ENCODE measurements at regions not wholly inside any gene's neighbourhood (a gene's known extent, or its start where the extent isn't known, plus 50 kb on each side); places are given as distances from the start of the nearest gene placed in this dataset.

GRCh38 chr2:79432731-79433146 lies 80.1 kb upstream of the CTNNA2 start:
- no peak for TF ChIP-seq CTCF (conservative IDR thresholded peaks at IDR 0.05; ENCODE audit: low read depth, low read length)
- DNase-seq (ENCODE audit: low read depth) = no peak
- H3K4me3 ChIP-seq (ENCODE audit: low read depth, low read length) = no peak overlapping the region

- DNase-seq (ENCODE audit: low read depth) = no peak
- TF ChIP-seq CTCF (conservative IDR thresholded peaks at IDR 0.05; ENCODE audit: low read depth, low read length) = no peak
- H3K4me3 ChIP-seq (ENCODE audit: low read depth, low read length) = no peak overlapping the region
These were observed 84.1 kb upstream of the CTNNA2 start for GRCh38 chr2:79428745-79429144.

- TF ChIP-seq CTCF (conservative IDR thresholded peaks at IDR 0.05; ENCODE audit: low read depth, low read length) = no peak
- no peak overlapping the region for H3K4me3 ChIP-seq (ENCODE audit: low read depth, low read length)
- no peak for DNase-seq (ENCODE audit: low read depth)
These were observed 98.2 kb upstream of the CTNNA2 start for GRCh38 chr2:79414690-79415089.

- no peak for TF ChIP-seq CTCF (conservative IDR thresholded peaks at IDR 0.05; ENCODE audit: low read depth, low read length)
- DNase-seq (ENCODE audit: low read depth) = no peak
- no peak overlapping the region for H3K4me3 ChIP-seq (ENCODE audit: low read depth, low read length)
These were observed 118.4 kb upstream of the CTNNA2 start for GRCh38 chr2:79394485-79394859.

- no peak for TF ChIP-seq CTCF (conservative IDR thresholded peaks at IDR 0.05; ENCODE audit: low read depth, low read length)
These were observed 118.9 kb upstream of the CTNNA2 start for GRCh38 chr2:79393806-79394484.

GRCh38 chr2:79393107-79393685 lies 119.7 kb upstream of the CTNNA2 start:
- H3K4me3 ChIP-seq (ENCODE audit: low read depth, low read length) = no peak overlapping the region
- TF ChIP-seq CTCF (conservative IDR thresholded peaks at IDR 0.05; ENCODE audit: low read depth, low read length) = no peak
- DNase-seq (ENCODE audit: low read depth) = no peak

More at GRCh38 chr2:79393806-79394484, 118.9 kb upstream of the CTNNA2 start:
- DNase-seq (ENCODE audit: low read depth) = no peak
- H3K4me3 ChIP-seq (ENCODE audit: low read depth, low read length) = no peak overlapping the region

GRCh38 chr2:79389481-79389880 lies 123.4 kb upstream of the CTNNA2 start:
- no peak for DNase-seq (ENCODE audit: low read depth)
- no peak overlapping the region for H3K4me3 ChIP-seq (ENCODE audit: low read depth, low read length)
- no peak for TF ChIP-seq CTCF (conservative IDR thresholded peaks at IDR 0.05; ENCODE audit: low read depth, low read length)
